GM18499 (cell line): ENCODE measurements at regions not wholly inside any gene's neighbourhood (a gene's known extent, or its start where the extent isn't known, plus 50 kb on each side); places are given as distances from the start of the nearest gene placed in this dataset.
"Not testable (repeated sequence)": the region's sequence is repeated elsewhere in the genome, so short reads cannot be mapped to it uniquely, and the experiment has no call there.

ENCODE experiments used
- ATAC-seq: cut with Tn5 transposase; IDR thresholded peaks from one replicate; pipeline ENCODE4 v1.9.1; 2021; ENCODE audit warnings: moderate number of reproducible peaks; ENCODE audit not compliant: insufficient read depth, unreplicated experiment

DNA sequence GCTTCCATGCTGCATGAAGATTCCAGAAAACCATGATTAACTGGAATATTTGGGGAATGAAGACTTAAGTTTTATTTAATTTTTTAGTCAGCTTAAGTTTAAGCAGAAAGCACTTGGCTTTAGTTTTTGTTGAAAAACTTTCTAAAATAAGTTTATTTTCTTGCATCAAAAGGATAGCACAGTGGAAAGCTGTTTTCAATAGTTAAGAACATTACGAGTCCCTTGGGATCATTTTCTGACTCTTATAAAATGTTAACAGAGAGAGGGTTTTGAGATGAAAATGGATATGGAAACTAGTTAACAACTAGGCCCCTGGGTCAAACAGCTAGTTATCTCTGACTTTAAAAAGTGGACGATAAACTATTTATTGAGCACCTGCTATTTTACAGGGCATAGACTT lies 181.9 kb upstream of the SLC38A2 start:
- no peak for ATAC-seq

DNA sequence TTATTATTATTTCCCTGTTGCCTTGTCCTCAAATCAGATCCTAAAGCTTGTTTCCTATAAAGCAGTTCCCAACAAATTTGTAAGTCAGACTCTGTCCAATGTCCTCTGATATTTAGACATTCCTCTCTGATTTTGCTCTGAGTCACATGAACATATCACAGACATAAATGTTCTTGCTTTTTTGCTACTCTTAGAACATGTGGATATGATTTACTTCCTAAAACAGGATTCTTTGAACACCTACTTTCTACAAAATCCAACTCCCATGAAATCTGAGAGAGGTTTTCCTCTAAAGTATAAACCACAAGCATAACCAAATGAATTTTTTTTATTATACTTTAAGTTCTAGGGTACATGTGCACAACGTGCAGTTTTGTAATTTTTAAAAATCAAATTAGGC lies 181.3 kb upstream of the SLC38A2 start:
- no peak for ATAC-seq

DNA sequence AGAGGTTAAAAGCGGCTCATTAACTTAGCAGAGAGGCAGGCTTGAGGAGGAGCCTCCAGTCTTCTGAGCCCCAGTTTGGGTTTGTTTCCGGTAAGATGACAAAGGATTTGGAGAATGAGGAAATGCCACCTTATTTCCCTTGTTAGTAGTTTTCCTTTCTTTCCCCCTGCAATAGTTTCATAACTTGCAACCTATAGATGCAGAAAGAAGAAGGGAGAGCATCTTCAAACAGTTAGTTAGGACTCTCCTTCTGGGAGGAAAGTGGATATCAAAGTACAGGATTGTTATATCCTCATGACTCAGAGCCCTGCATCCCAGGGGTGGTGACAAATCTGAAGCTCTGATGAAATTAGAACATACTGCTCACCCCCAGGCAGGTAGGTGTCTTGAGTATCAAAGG lies 180.7 kb upstream of the SLC38A2 start:
- no peak for ATAC-seq

GRCh38 chr12:46550266-46550879 lies 177.8 kb upstream of the SLC38A2 start:
- no peak for ATAC-seq

DNA sequence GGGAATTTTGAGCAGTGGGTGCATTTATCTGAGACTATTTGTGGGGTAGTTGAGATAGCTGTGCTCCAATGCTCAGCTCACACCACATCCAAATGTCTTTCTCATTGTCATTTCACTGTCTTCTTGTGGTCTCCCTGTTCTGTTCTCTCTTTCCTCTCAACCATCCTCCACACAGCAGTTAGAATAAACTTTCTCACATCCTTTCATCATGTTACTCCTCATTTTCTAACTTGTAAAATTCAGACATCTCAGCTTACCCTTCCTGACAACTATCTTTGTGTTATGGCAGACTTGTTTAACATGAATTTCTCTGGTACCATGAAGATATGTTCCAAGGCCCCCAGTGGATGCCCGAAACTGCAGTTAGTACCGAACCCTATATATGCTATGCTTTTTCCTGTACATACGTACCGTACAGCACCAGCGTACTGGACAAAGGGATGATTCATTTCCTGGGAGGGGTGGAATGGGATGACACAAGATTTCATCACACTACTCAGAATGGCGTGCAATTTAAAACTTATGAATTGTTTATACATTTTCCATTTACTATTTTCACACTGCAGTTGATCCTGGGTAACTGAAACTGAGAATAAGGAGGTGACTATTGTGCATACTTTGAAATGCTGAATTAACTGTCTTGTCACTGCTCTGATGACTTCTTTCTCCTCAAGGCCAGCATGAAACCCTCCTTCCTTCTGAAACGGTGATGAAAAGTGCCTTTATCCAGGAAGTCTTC lies 177.1 kb upstream of the SLC38A2 start:
- ATAC-seq: no peak

- ATAC-seq: no peak
These were observed 176.1 kb upstream of the SLC38A2 start for GRCh38 chr12:46548605-46549071.

DNA sequence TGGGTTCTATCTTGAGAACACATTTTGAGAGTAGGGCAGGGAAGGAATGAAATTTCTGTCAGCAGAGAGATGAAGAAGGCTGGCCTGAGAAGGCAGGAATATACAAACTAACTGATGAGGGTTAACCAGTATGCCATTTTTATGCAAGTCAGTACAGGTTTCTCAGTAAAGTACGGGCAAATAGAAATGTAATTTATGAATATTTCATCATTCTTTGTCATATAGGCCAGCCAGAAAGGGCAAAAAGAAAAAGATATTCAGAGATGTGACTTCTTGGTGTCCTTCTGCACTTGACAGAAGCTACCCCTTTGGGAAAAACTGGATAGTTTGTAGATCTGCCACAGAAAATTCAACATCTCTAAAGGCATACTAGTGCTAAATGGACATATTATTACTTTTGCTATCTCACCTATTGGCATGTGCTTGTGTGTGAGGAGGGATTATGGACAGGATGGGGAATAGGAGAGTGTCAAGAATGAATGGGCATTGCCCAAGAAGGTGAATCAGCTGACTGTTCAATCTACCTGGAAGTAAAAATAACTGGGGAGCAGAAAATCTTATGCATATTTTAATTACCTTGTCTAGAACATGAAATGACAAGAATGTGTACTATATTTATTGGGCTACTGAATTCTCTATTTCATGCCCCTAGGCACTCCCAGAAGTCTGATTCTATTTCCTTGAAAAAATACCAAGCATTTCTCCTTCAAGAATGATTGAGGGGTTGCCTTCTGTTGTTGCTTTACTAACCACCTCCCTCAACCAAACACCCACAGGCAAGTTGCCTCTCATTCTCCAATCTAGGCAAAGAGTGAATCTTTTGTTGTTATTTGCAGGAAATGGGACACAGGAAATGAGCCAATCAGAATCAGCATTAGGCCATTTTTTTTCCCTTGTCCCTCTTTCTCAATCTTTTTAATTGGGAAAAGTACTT lies 175.1 kb upstream of the SLC38A2 start:
- no peak for ATAC-seq

DNA sequence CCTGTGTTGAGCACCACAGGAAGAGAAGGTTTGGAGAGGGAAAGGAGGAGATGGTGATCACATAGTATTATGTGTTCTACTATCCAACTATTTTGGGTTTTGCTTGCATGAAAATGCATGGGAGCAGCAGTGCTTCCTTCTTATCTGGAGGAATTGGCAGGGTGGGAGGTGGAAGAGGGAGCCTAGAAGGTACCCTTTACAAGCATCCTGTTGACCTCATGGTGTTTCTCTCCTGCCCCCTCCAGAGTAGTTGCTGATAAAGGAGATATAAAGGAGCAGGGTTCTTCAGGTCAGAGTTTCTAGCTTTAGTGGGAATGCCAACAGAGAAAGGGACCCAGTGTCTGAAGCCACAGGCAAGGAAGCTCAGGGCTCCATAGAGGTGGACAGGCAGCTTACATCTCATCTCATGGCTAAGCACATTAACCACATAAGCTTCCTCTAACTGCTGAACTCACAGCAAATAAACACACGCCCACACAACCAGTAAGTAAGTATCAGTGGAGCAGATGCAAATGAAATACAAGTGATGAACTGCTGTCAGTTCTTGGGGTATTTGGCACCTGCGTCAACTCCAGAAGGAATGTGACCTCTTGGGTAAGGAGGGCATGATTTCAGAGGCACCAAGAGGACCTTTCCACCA lies 174.2 kb upstream of the SLC38A2 start:
- peak; percentile 69 for ATAC-seq

DNA sequence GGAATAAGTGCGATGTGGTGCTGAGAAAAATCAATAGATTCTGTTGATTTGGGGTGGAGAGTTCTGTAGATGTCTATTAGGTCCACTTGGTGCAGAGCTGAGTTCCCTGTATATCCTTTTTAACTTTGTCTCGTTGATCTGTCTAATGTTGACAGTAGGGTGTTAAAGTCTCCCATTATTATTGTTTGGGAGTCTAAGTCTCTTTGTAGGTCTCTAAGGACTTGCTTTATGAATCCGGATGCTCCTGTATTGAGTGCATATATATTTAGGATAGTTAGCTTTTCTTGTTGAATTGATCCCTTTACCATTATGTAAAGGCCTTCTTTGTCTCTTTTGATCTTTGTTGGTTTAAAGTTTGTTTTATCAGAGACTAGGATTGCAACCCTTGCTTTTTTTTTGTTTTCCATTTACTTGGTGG lies 170.8 kb upstream of the SLC38A2 start:
- not testable (repeated sequence) for ATAC-seq

- ATAC-seq: no peak
These were observed 166.4 kb upstream of the SLC38A2 start for GRCh38 chr12:46538976-46539375.

- ATAC-seq: no peak
These were observed 164.9 kb upstream of the SLC38A2 start for GRCh38 chr12:46537387-46537955.

DNA sequence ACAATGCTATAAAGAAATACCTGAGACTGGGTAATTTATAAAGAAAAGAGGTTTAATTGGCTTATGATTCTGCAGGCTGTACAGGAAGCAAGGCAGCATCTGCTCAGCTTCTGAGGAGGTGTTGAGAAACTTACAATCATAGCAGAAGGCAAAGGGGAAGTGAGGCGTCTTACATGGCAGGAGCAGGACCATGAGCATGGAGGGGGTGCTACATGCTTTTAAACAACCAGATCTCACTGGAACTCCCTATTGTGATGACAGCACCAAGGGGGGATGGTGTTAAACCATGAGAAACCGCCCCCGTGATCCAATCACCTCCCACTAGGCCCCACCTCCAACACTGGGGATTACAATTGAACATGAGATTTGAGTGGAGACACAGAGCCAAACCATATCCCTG lies 163.7 kb upstream of the SLC38A2 start:
- ATAC-seq: peak; percentile 81

DNA sequence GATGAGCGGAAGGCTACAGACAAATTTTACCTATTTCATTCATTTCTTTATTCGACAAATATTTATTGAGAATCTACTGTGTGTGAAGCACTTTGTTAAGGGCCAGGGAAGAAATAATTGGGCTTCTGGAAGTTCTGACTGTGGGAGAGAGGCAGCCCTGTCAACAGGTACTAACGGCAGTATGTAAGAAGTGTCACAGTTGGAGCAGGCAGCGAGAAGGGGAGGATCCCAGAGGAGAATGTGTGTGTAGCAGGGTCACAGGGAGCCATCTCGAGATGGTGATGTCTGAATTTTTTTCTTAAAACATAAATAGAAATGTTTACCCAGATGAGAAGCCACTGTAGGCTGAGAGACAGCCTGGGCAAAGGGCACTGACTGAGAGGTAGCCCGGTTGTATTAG lies 163.3 kb upstream of the SLC38A2 start:
- ATAC-seq: no peak

DNA sequence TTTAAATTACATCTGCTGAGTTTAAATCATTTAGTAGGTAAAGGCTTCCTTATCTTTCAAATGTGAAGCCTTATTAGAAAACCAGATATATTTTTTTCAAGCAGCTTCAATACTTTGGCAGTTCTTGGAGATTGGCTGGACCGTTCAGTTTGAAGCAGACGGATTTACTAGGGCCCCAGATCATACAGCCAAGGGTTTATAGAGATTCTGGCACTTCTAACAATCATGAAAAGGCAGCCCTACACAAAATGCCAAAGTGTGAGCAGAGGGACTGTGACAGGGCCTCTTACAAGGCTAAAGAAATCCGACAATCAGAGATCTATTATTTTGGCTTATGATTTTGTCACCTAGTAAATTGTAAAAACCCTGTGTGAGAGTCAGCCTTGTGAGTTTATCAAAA lies 162.8 kb upstream of the SLC38A2 start:
- ATAC-seq: no peak

DNA sequence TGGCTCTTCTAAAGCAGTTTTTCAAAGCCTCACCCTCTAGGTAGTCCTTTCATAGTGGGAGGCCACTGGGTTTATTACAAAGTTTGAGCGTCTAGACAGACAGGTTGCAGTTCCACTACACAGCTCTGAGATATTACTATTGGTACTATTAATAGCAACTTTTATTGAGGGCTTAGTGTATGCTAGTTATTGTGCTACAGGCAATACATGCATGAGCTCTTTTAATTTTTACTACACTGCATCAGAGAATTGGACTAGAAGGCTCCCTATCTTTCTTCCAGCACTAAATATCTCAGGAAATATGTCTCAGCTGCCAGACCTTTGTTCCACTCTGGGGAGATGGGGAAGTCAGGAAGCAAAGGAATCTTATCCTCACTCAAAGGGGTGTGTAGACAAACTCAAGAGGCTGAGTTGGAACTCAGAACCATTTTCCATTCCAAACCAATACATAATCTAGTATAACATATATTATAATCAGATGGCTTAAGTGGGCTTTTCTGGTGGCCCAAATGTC lies 161.8 kb upstream of the SLC38A2 start:
- no peak for ATAC-seq

DNA sequence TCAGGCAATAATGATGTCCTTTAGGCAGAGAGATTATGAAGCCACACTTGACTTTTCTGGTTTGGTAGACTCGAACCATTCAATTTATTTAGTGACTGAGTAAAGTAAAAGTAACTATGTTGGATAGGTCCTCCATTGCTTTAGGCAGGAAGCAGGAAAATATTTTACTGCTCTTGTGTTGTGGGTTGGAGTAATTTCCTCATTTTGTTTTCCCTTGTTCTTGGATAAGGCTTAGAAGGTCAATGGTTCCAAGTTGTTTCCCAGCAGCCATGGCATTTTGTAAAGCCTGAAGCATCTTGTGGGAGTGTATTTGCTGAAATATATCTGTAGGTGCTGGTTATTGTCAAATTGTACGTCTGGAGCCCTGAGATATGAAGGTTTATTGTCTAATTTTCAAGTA lies 161.2 kb upstream of the SLC38A2 start:
- no peak for ATAC-seq

DNA sequence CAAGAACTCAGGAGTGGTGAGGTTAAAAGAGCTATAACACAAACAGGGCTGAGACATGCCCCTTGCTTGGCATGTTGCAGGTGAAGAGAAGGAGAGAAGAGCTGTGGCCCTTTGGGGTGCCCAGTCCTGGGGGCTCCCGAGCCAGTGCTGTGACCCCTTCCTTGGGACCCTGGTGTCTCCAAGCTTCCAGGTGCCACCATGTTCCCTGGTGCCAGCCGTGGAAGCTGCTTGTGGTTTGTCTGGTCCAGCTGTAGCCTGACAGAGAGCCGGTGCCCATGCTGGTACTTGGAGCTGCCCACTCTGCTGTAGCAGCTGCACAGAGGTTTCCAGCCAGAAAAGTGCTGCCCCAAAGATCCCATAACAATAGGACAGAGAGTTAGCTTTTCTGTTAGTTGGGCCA lies 159.2 kb upstream of the SLC38A2 start:
- ATAC-seq: no peak

GRCh38 chr12:46531059-46531785 lies 158.6 kb upstream of the SLC38A2 start:
- no peak for ATAC-seq

- ATAC-seq: no peak
These were observed 157.9 kb upstream of the SLC38A2 start for GRCh38 chr12:46530373-46531056.
